ENCODE measurements at regions not wholly inside any gene's neighbourhood (a gene's known extent, or its start where the extent isn't known, plus 50 kb on each side); places are given as distances from the start of the nearest gene placed in this dataset.

GRCh38 chr5:154652746-154653417 is 102.3 kb upstream of the LARP1 start:
- TF ChIP-seq RFX5 (IDR thresholded peaks at IDR 0.05) (no peak), NFE2L2 (conservative IDR thresholded peaks at IDR 0.05; ENCODE audit: low read length) (no peak), CTCF (IDR thresholded peaks at IDR 0.05) (no peak), MYC (IDR thresholded peaks at IDR 0.05; ENCODE audit: borderline replicate concordance, low read length) (no peak)

Data from A549 (cell line).